GM12872 (cell line): ENCODE measurements at regions not wholly inside any gene's neighbourhood (a gene's known extent, or its start where the extent isn't known, plus 50 kb on each side); places are given as distances from the start of the nearest gene placed in this dataset.

Experiments used
- CTCF ChIP-seq: IDR thresholded peaks from 3 replicates; pipeline ENCODE4 v1.5.1; 2011; ENCODE audit warnings: low read depth, mild to moderate bottlenecking, low read length, moderate library complexity; ENCODE audit not compliant: insufficient read depth

- no peak for TF ChIP-seq CTCF
Measured at GRCh38 chr18:62643181-62643580, 72.2 kb upstream of the PHLPP1 start.

- TF ChIP-seq CTCF, result no peak
Measured at GRCh38 chr18:62644773-62645172, 70.6 kb upstream of the PHLPP1 start.

GRCh38 chr18:62647179-62647578 lies 68.2 kb upstream of the PHLPP1 start:
- TF ChIP-seq CTCF, result no peak

GRCh38 chr18:62648045-62648678 lies 67.2 kb upstream of the PHLPP1 start:
- no peak for TF ChIP-seq CTCF

GRCh38 chr18:62651276-62652056 lies 63.9 kb upstream of the PHLPP1 start:
- TF ChIP-seq CTCF, result no peak

GRCh38 chr18:62655520-62656219 lies 59.7 kb upstream of the PHLPP1 start:
- TF ChIP-seq CTCF, result no peak

- TF ChIP-seq CTCF, result no peak
Measured at GRCh38 chr18:62658028-62658427, 57.3 kb upstream of the PHLPP1 start.
